H9 (cell line): ENCODE measurements at regions not wholly inside any gene's neighbourhood (a gene's known extent, or its start where the extent isn't known, plus 50 kb on each side); places are given as distances from the start of the nearest gene placed in this dataset.
A peak's percentile ranks its signal among the peaks of the same experiment; 100 is the strongest.

Source experiments
- DNase-seq: peaks from one replicate; pipeline ENCODE4 v3.0.0-alpha.2; 2017
- H2AFZ ChIP-seq: one replicate; pipeline ENCODE4 v1.6.1; 2013; ENCODE audit warnings: mild to moderate bottlenecking, low read length, control low read depth, moderate library complexity
- H2AK5ac ChIP-seq: 2 replicates; pipeline ENCODE4 v1.6.1; 2013; ENCODE audit warnings: low read length, control low read depth, mixed read lengths; ENCODE audit not compliant: insufficient read length
- H2BK120ac ChIP-seq: one replicate; pipeline ENCODE4 v1.6.1; 2013; ENCODE audit warnings: low read depth, mild to moderate bottlenecking, low read length, control low read depth, inconsistent platforms; ENCODE audit not compliant: poor library complexity, severe bottlenecking
- H2BK12ac ChIP-seq: 2 replicates; pipeline ENCODE4 v1.6.1; 2013; ENCODE audit warnings: low read length, control low read depth, mixed read lengths, low read depth; ENCODE audit not compliant: insufficient read length
- H2BK15ac ChIP-seq: 2 replicates; pipeline ENCODE4 v1.6.1; 2013; ENCODE audit warnings: low read depth, low read length, control low read depth
- H2BK20ac ChIP-seq: one replicate; pipeline ENCODE4 v1.6.1; 2013; ENCODE audit warnings: low read depth, mild to moderate bottlenecking, low read length, control low read depth, inconsistent platforms; ENCODE audit not compliant: poor library complexity, severe bottlenecking
- H2BK5ac ChIP-seq: 2 replicates; pipeline ENCODE4 v1.6.1; 2013; ENCODE audit warnings: low read length, control low read depth, mixed read lengths; ENCODE audit not compliant: insufficient read length
- H3K14ac ChIP-seq: 2 replicates; pipeline ENCODE4 v1.6.1; 2013; ENCODE audit warnings: low read length, control low read depth; ENCODE audit not compliant: insufficient read depth
- H3K18ac ChIP-seq: 2 replicates; pipeline ENCODE4 v1.6.1; 2013; ENCODE audit warnings: low read depth, mild to moderate bottlenecking, mixed read lengths, low read length, control low read depth; ENCODE audit not compliant: insufficient read length
- H3K23ac ChIP-seq: 2 replicates; pipeline ENCODE4 v1.6.1; 2013; ENCODE audit warnings: low read length, control low read depth, mixed read lengths, low read depth; ENCODE audit not compliant: insufficient read length
- H3K23me2 ChIP-seq: 2 replicates; pipeline ENCODE4 v1.6.1; 2013; ENCODE audit warnings: low read depth, mild to moderate bottlenecking, mixed read lengths, low read length, control low read depth; ENCODE audit not compliant: insufficient read length, poor library complexity, severe bottlenecking
- H3K27ac ChIP-seq: 2 replicates; pipeline ENCODE4 v1.5.1; 2013; ENCODE audit warnings: low read length, control low read depth, mixed read lengths, low read depth; ENCODE audit not compliant: insufficient read length
- H3K27me3 ChIP-seq: 2 replicates; pipeline ENCODE4 v1.6.1; 2013; ENCODE audit warnings: low read length, control low read depth, inconsistent platforms; ENCODE audit not compliant: insufficient read depth
- H3K4ac ChIP-seq: 2 replicates; pipeline ENCODE4 v1.6.1; 2013; ENCODE audit warnings: low read depth, mild to moderate bottlenecking, control low read depth, inconsistent platforms, low read length, moderate library complexity
- H3K4me1 ChIP-seq: 2 replicates; pipeline ENCODE4 v1.6.1; 2013; ENCODE audit warnings: low read length, control low read depth, inconsistent platforms; ENCODE audit not compliant: insufficient read depth
- H3K4me2 ChIP-seq: 2 replicates; pipeline ENCODE4 v1.6.1; 2013; ENCODE audit warnings: low read length, control low read depth, mixed read lengths; ENCODE audit not compliant: insufficient read length, insufficient read depth
- H3K56ac ChIP-seq: 2 replicates; pipeline ENCODE4 v1.6.1; 2013; ENCODE audit warnings: low read depth, mild to moderate bottlenecking, mixed read lengths, low read length, control low read depth; ENCODE audit not compliant: insufficient read length
- H3K79me1 ChIP-seq: 2 replicates; pipeline ENCODE4 v1.6.1; 2013; ENCODE audit warnings: low read depth, mild to moderate bottlenecking, moderate library complexity, low read length, control low read depth, inconsistent platforms; ENCODE audit not compliant: insufficient read depth, poor library complexity, severe bottlenecking
- H3K79me2 ChIP-seq: 2 replicates; pipeline ENCODE4 v1.6.1; 2013; ENCODE audit warnings: low read length, control low read depth, inconsistent platforms; ENCODE audit not compliant: insufficient read depth
- H3K9ac ChIP-seq: 2 replicates; pipeline ENCODE4 v1.6.1; 2013; ENCODE audit warnings: low read length, control low read depth, mixed read lengths; ENCODE audit not compliant: insufficient read length; ENCODE audit errors: extremely low read depth
- H3K9me3 ChIP-seq: one replicate; pipeline ENCODE4 v1.6.1; 2013; ENCODE audit warnings: low read depth, low read length, inconsistent platforms; ENCODE audit not compliant: control insufficient read depth
- H3T11ph ChIP-seq: one replicate; pipeline ENCODE4 v1.6.1; 2013; ENCODE audit warnings: mild to moderate bottlenecking, low read length, control low read depth, inconsistent platforms
- H4K20me1 ChIP-seq: one replicate; pipeline ENCODE4 v1.6.1; 2013; ENCODE audit not compliant: control insufficient read depth, insufficient read length, insufficient read depth
- H4K5ac ChIP-seq: 2 replicates; pipeline ENCODE4 v1.6.1; 2013; ENCODE audit warnings: low read depth, mild to moderate bottlenecking, mixed read lengths, low read length, control low read depth; ENCODE audit not compliant: insufficient read length
- H4K8ac ChIP-seq: replicated peaks from 2 replicates; pipeline ENCODE4 v1.6.1; 2013; ENCODE audit warnings: low read length, control low read depth, mixed read lengths, low read depth; ENCODE audit not compliant: insufficient read length
- H4K91ac ChIP-seq: 2 replicates; pipeline ENCODE4 v1.6.1; 2013; ENCODE audit warnings: low read depth, mild to moderate bottlenecking, moderate library complexity, mixed read lengths, low read length, control low read depth; ENCODE audit not compliant: insufficient read length
- H3K27ac Mint-ChIP-seq, 3 experiments: 2 replicates in 2 of 3; 3 replicates in 1 of 3; pipeline ENCODE4 v1.8.0; 2020 to 2021; ENCODE audit warnings: mixed read lengths in 3 of 3, mild to moderate bottlenecking in 1 of 3, moderate library complexity in 1 of 3
- H3K27me3 Mint-ChIP-seq: 2 replicates; pipeline ENCODE4 v1.8.0; 2021; ENCODE audit warnings: low read depth, mild to moderate bottlenecking, moderate library complexity, mixed read lengths
- H3K36me3 Mint-ChIP-seq, 3 experiments: 2 replicates in 2 of 3; 3 replicates in 1 of 3; pipeline ENCODE4 v1.8.0; 2020 to 2021; ENCODE audit warnings: low read depth in 3 of 3, mixed read lengths in 3 of 3; ENCODE audit not compliant: insufficient read depth in 1 of 3
- H3K4me1 Mint-ChIP-seq, 2 experiments: 2 replicates each; pipeline ENCODE4 v1.8.0; 2020; ENCODE audit warnings: mixed read lengths in 2 of 2
- H3K4me3 Mint-ChIP-seq, 2 experiments: 2 replicates in 1 of 2; 3 replicates in 1 of 2; pipeline ENCODE4 v1.8.0; 2020 to 2021; ENCODE audit warnings: mild to moderate bottlenecking in 2 of 2, mixed read lengths in 2 of 2, moderate library complexity in 1 of 2
- H3K9me3 Mint-ChIP-seq, 2 experiments: 2 replicates in 1 of 2; 3 replicates in 1 of 2; pipeline ENCODE4 v1.8.0; 2020; ENCODE audit warnings: mild to moderate bottlenecking in 2 of 2, mixed read lengths in 2 of 2, moderate library complexity in 1 of 2
- WGBS: extraction: QIAGEN DNeasy Blood & Tissue Kit; methylation state at CpG from one replicate; pipeline ENCODE4 v1.1.7; 2013; ENCODE audit warnings: missing lambda C conversion rate, low lambda C conversion rate, mixed read lengths; ENCODE audit not compliant: insufficient read length; ENCODE audit errors: extremely low coverage; 5-methylcytosine and 5-hydroxymethylcytosine counted together
- TF ChIP-seq, protein P1 (sequence below): fragments of 200-600 bp; sonication (generic); conservative IDR thresholded peaks from 3 replicates; pipeline ENCODE4 v1.8.0; 2021; ENCODE audit warnings: antibody characterized with exemption, mild to moderate bottlenecking

- Histone ChIP-seq H4K5ac (no peak overlapping the region), H2BK12ac (peak overlapping the region; percentile 58), H3K23ac (no peak overlapping the region), H2BK120ac (no peak overlapping the region), H2AK5ac (no peak overlapping the region), H3K4ac (no peak overlapping the region), H2BK15ac (no peak overlapping the region), H4K91ac (no peak overlapping the region), H4K8ac (no peak overlapping the region), H3K9ac (no peak overlapping the region), H3K27me3 (no peaks in the 10 kb centered on the region; the same call in 1 of the 2 replicates), H3K4me2 (peak overlapping the region; percentile 54), H4K20me1 (no peaks in the 10 kb centered on the region), H3K4me1 (peaks cover 13% of the 10 kb centered on the region; the same call in 1 of the 2 replicates), H3K79me1 (no peaks in the 10 kb centered on the region), H3K27ac (no peak overlapping the region), H3K18ac (no peak overlapping the region), H2BK20ac (no peak overlapping the region), H2AFZ (peak overlapping the region; percentile 11), H2BK5ac (no peak overlapping the region), H3T11ph (no peak overlapping the region), H3K56ac (no peak overlapping the region), H3K9me3 (no peaks in the 10 kb centered on the region), H3K23me2 (no peaks in the 10 kb centered on the region), H3K14ac (no peak overlapping the region), H3K79me2 (no peaks in the 10 kb centered on the region)
- Mint-ChIP-seq H3K27ac (peak overlapping the region in 2 of 3 experiments; percentile 69 to 75; a peak in 4 of 7 replicates), H3K9me3 (no peaks in the 10 kb centered on the region), H3K36me3 (no peaks in the 10 kb centered on the region), H3K4me1 (peaks cover 43 to 44% of the 10 kb centered on the region in 2 experiments), H3K27me3 (peaks cover 8% of the 10 kb centered on the region), H3K4me3 (peak overlapping the region; percentile 55 to 60)
- peak; percentile 88 for DNase-seq
- no CpG with 5 or more reads among the region's 18 CpGs for WGBS
- TF ChIP-seq, protein P1, sequence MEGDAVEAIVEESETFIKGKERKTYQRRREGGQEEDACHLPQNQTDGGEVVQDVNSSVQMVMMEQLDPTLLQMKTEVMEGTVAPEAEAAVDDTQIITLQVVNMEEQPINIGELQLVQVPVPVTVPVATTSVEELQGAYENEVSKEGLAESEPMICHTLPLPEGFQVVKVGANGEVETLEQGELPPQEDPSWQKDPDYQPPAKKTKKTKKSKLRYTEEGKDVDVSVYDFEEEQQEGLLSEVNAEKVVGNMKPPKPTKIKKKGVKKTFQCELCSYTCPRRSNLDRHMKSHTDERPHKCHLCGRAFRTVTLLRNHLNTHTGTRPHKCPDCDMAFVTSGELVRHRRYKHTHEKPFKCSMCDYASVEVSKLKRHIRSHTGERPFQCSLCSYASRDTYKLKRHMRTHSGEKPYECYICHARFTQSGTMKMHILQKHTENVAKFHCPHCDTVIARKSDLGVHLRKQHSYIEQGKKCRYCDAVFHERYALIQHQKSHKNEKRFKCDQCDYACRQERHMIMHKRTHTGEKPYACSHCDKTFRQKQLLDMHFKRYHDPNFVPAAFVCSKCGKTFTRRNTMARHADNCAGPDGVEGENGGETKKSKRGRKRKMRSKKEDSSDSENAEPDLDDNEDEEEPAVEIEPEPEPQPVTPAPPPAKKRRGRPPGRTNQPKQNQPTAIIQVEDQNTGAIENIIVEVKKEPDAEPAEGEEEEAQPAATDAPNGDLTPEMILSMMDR = no peak
These were observed 89.8 kb upstream of the ARHGAP29 start for GRCh38 chr1:94327001-94327690.
